ENCODE measurements at regions not wholly inside any gene's neighbourhood (a gene's known extent, or its start where the extent isn't known, plus 50 kb on each side); places are given as distances from the start of the nearest gene placed in this dataset.

GRCh38 chr15:53274630-53275029 lies 484.5 kb upstream of the ONECUT1 start:
- Histone ChIP-seq H3K18ac (ENCODE audit: low read length) (no peak overlapping the region), H3K4ac (ENCODE audit: low read length) (no peak overlapping the region), H3K36me3 (replicated peaks in 1 of 2; ENCODE audit: control insufficient read depth in 2 of 2, insufficient read depth in 2 of 2, low read length in 2 of 2) (no peaks in the 10 kb centered on the region), H2BK12ac (ENCODE audit: low read length) (no peak overlapping the region), H3K4me2 (ENCODE audit: insufficient read depth, low read length, poor library complexity, severe bottlenecking) (no peak overlapping the region), H3K9me3 (replicated peaks in 1 of 2; ENCODE audit: control insufficient read depth in 2 of 2, insufficient read depth in 1 of 2, low read depth in 1 of 2, low read length in 2 of 2) (no peaks in the 10 kb centered on the region), H2BK5ac (ENCODE audit: low read length) (no peak overlapping the region), H4K8ac (ENCODE audit: low read depth, low read length) (no peak overlapping the region), H3K4me1 (ENCODE audit: control insufficient read depth in 2 of 2, insufficient read depth in 1 of 2, low read depth in 1 of 2, low read length in 2 of 2) (no peaks in the 10 kb centered on the region), H3K4me3 (ENCODE audit: low read length in 2 of 2) (no peak overlapping the region), H3K27ac (replicated peaks; ENCODE audit: low read length) (no peak overlapping the region), H3K23ac (ENCODE audit: low read depth, low read length, poor library complexity) (no peak overlapping the region), H4K91ac (ENCODE audit: low read depth, low read length, poor library complexity) (no peak overlapping the region), H2BK15ac (ENCODE audit: low read length) (no peak overlapping the region), H3K14ac (ENCODE audit: low read length) (no peak overlapping the region), H2AFZ (ENCODE audit: low read length) (no peak overlapping the region), H2BK120ac (ENCODE audit: low read depth, low read length) (no peak overlapping the region), H3K79me1 (ENCODE audit: low read depth, low read length) (no peaks in the 10 kb centered on the region), H2AK5ac (ENCODE audit: low read depth, low read length) (no peak overlapping the region), H3K27me3 (ENCODE audit: control insufficient read depth in 3 of 3, insufficient read depth in 3 of 3, low read depth in 1 of 3, low read length in 3 of 3) (no peaks in the 10 kb centered on the region), H3K9ac (ENCODE audit: low read depth, low read length, poor library complexity) (no peak overlapping the region)
- DNase-seq (ENCODE audit: low spot score), result no peak
- WGBS, 2 donors (ENCODE audit: extremely low coverage in 2 of 2, insufficient read length in 2 of 2, insufficient replicate concordance in 1 of 2), result 100% methylated on average over 1 of the region's 4 CpGs; no CpG with 5 or more reads in 1 of the 2 donors

- Histone ChIP-seq H2BK120ac (ENCODE audit: low read depth, low read length) (no peak overlapping the region), H3K9me3 (replicated peaks in 1 of 2; ENCODE audit: control insufficient read depth in 2 of 2, insufficient read depth in 1 of 2, low read depth in 1 of 2, low read length in 2 of 2) (no peaks in the 10 kb centered on the region), H3K4me3 (ENCODE audit: low read length in 2 of 2) (no peak overlapping the region), H2AFZ (ENCODE audit: low read length) (no peak overlapping the region), H3K4me2 (ENCODE audit: insufficient read depth, low read length, poor library complexity, severe bottlenecking) (no peak overlapping the region), H3K36me3 (replicated peaks in 1 of 2; ENCODE audit: control insufficient read depth in 2 of 2, insufficient read depth in 2 of 2, low read length in 2 of 2) (no peaks in the 10 kb centered on the region), H2BK5ac (ENCODE audit: low read length) (no peak overlapping the region), H4K91ac (ENCODE audit: low read depth, low read length, poor library complexity) (no peak overlapping the region), H2BK12ac (ENCODE audit: low read length) (no peak overlapping the region), H3K27me3 (ENCODE audit: control insufficient read depth in 3 of 3, insufficient read depth in 3 of 3, low read depth in 1 of 3, low read length in 3 of 3) (no peaks in the 10 kb centered on the region), H3K79me1 (ENCODE audit: low read depth, low read length) (no peaks in the 10 kb centered on the region), H3K18ac (ENCODE audit: low read length) (no peak overlapping the region), H3K27ac (replicated peaks; ENCODE audit: low read length) (no peak overlapping the region), H3K14ac (ENCODE audit: low read length) (no peak overlapping the region), H3K23ac (ENCODE audit: low read depth, low read length, poor library complexity) (no peak overlapping the region), H2BK15ac (ENCODE audit: low read length) (no peak overlapping the region), H4K8ac (ENCODE audit: low read depth, low read length) (no peak overlapping the region), H3K4ac (ENCODE audit: low read length) (no peak overlapping the region), H2AK5ac (ENCODE audit: low read depth, low read length) (no peak overlapping the region), H3K9ac (ENCODE audit: low read depth, low read length, poor library complexity) (no peak overlapping the region), H3K4me1 (ENCODE audit: control insufficient read depth in 2 of 2, insufficient read depth in 1 of 2, low read depth in 1 of 2, low read length in 2 of 2) (no peaks in the 10 kb centered on the region)
- no CpG with 5 or more reads among the region's 1 CpG for WGBS, 2 donors (ENCODE audit: extremely low coverage in 2 of 2, insufficient read length in 2 of 2, insufficient replicate concordance in 1 of 2)
- DNase-seq (ENCODE audit: low spot score), result no peak
These were observed 482.0 kb upstream of the ONECUT1 start for GRCh38 chr15:53272116-53272515.

- Histone ChIP-seq H2BK12ac (ENCODE audit: low read length) (no peak overlapping the region), H2AFZ (ENCODE audit: low read length) (no peak overlapping the region), H3K14ac (ENCODE audit: low read length) (no peak overlapping the region), H3K27me3 (ENCODE audit: control insufficient read depth in 3 of 3, insufficient read depth in 3 of 3, low read depth in 1 of 3, low read length in 3 of 3) (no peaks in the 10 kb centered on the region), H4K8ac (ENCODE audit: low read depth, low read length) (no peak overlapping the region), H4K91ac (ENCODE audit: low read depth, low read length, poor library complexity) (no peak overlapping the region), H3K79me1 (ENCODE audit: low read depth, low read length) (no peaks in the 10 kb centered on the region), H2BK120ac (ENCODE audit: low read depth, low read length) (no peak overlapping the region), H3K4ac (ENCODE audit: low read length) (no peak overlapping the region), H3K4me1 (ENCODE audit: control insufficient read depth in 2 of 2, insufficient read depth in 1 of 2, low read depth in 1 of 2, low read length in 2 of 2) (no peaks in the 10 kb centered on the region), H2BK5ac (ENCODE audit: low read length) (no peak overlapping the region), H3K18ac (ENCODE audit: low read length) (no peak overlapping the region), H3K9me3 (replicated peaks in 1 of 2; ENCODE audit: control insufficient read depth in 2 of 2, insufficient read depth in 1 of 2, low read depth in 1 of 2, low read length in 2 of 2) (no peaks in the 10 kb centered on the region), H3K4me2 (ENCODE audit: insufficient read depth, low read length, poor library complexity, severe bottlenecking) (no peak overlapping the region), H3K23ac (ENCODE audit: low read depth, low read length, poor library complexity) (no peak overlapping the region), H3K36me3 (replicated peaks in 1 of 2; ENCODE audit: control insufficient read depth in 2 of 2, insufficient read depth in 2 of 2, low read length in 2 of 2) (no peaks in the 10 kb centered on the region), H2BK15ac (ENCODE audit: low read length) (no peak overlapping the region), H2AK5ac (ENCODE audit: low read depth, low read length) (no peak overlapping the region), H3K9ac (ENCODE audit: low read depth, low read length, poor library complexity) (no peak overlapping the region), H3K27ac (replicated peaks; ENCODE audit: low read length) (no peak overlapping the region), H3K4me3 (ENCODE audit: low read length in 2 of 2) (no peak overlapping the region)
- no CpG with 5 or more reads among the region's 2 CpGs for WGBS, 2 donors (ENCODE audit: extremely low coverage in 2 of 2, insufficient read length in 2 of 2, insufficient replicate concordance in 1 of 2)
- DNase-seq (ENCODE audit: low spot score), result no peak
These were observed 476.0 kb upstream of the ONECUT1 start for GRCh38 chr15:53266176-53266575.

- Histone ChIP-seq H2BK15ac (ENCODE audit: low read length) (no peak overlapping the region), H3K18ac (ENCODE audit: low read length) (no peak overlapping the region), H3K23ac (ENCODE audit: low read depth, low read length, poor library complexity) (no peak overlapping the region), H2BK5ac (ENCODE audit: low read length) (no peak overlapping the region), H3K4ac (ENCODE audit: low read length) (no peak overlapping the region), H3K36me3 (replicated peaks in 1 of 2; ENCODE audit: control insufficient read depth in 2 of 2, insufficient read depth in 2 of 2, low read length in 2 of 2) (no peaks in the 10 kb centered on the region), H4K8ac (ENCODE audit: low read depth, low read length) (no peak overlapping the region), H3K14ac (ENCODE audit: low read length) (no peak overlapping the region), H3K79me1 (ENCODE audit: low read depth, low read length) (no peaks in the 10 kb centered on the region), H3K27me3 (ENCODE audit: control insufficient read depth in 3 of 3, insufficient read depth in 3 of 3, low read depth in 1 of 3, low read length in 3 of 3) (no peaks in the 10 kb centered on the region), H2AK5ac (ENCODE audit: low read depth, low read length) (no peak overlapping the region), H3K4me1 (ENCODE audit: control insufficient read depth in 2 of 2, insufficient read depth in 1 of 2, low read depth in 1 of 2, low read length in 2 of 2) (no peaks in the 10 kb centered on the region), H3K4me3 (ENCODE audit: low read length in 2 of 2) (no peak overlapping the region), H2BK12ac (ENCODE audit: low read length) (no peak overlapping the region), H3K27ac (replicated peaks; ENCODE audit: low read length) (no peak overlapping the region), H3K9me3 (replicated peaks in 1 of 2; ENCODE audit: control insufficient read depth in 2 of 2, insufficient read depth in 1 of 2, low read depth in 1 of 2, low read length in 2 of 2) (no peaks in the 10 kb centered on the region), H2AFZ (ENCODE audit: low read length) (no peak overlapping the region), H4K91ac (ENCODE audit: low read depth, low read length, poor library complexity) (no peak overlapping the region), H3K9ac (ENCODE audit: low read depth, low read length, poor library complexity) (no peak overlapping the region), H3K4me2 (ENCODE audit: insufficient read depth, low read length, poor library complexity, severe bottlenecking) (no peak overlapping the region), H2BK120ac (ENCODE audit: low read depth, low read length) (no peak overlapping the region)
- DNase-seq (ENCODE audit: low spot score), result no peak
- WGBS, 2 donors (ENCODE audit: extremely low coverage in 2 of 2, insufficient read length in 2 of 2, insufficient replicate concordance in 1 of 2), result no CpG with 5 or more reads among the region's 1 CpG
These were observed 470.5 kb upstream of the ONECUT1 start for GRCh38 chr15:53260647-53261046.
